HepG2 (cell line): ENCODE measurements at regions not wholly inside any gene's neighbourhood (a gene's known extent, or its start where the extent isn't known, plus 50 kb on each side); places are given as distances from the start of the nearest gene placed in this dataset.

Experiments used
- CHD2 ChIP-seq: IDR thresholded peaks from 2 replicates; pipeline ENCODE4 v1.6.1; 2011; ENCODE audit warnings: low read depth, low read length, improper control_type of control experiment
- IKZF4 ChIP-seq: sonication (generic); formaldehyde crosslinking; IDR thresholded peaks from 2 replicates; pipeline ENCODE4 v1.5.1; 2020; ENCODE audit warnings: borderline replicate concordance, mild to moderate bottlenecking, low read depth, missing genetic modification reagents; ENCODE audit errors: not compliant biosample characterization
- MAX ChIP-seq: IDR thresholded peaks from 2 replicates; pipeline ENCODE4 v1.6.1; 2012; ENCODE audit warnings: inconsistent platforms
- NR2C2 ChIP-seq: sonication (generic); formaldehyde crosslinking; IDR thresholded peaks from 2 replicates; pipeline ENCODE4 v1.4.0; 2020; ENCODE audit warnings: missing genetic modification reagents, mild to moderate bottlenecking, moderate library complexity, borderline replicate concordance
- SP2 ChIP-seq: sonication (generic); formaldehyde crosslinking; IDR thresholded peaks from 2 replicates; pipeline ENCODE4 v1.5.1; 2020; ENCODE audit warnings: mild to moderate bottlenecking, missing genetic modification reagents
- ZNF264 ChIP-seq: sonication (generic); formaldehyde crosslinking; IDR thresholded peaks from 2 replicates; pipeline ENCODE4 v1.4.0; 2020; ENCODE audit warnings: missing genetic modification reagents

- TF ChIP-seq CHD2 (no peak), NR2C2 (CRISPR knock-in tag) (no peak), SP2 (no peak), MAX (no peak), IKZF4 (CRISPR knock-in tag) (no peak), ZNF264 (CRISPR knock-in tag) (no peak)
Observed at GRCh38 chr13:31631071-31631470, 108.3 kb upstream of the RXFP2 start.
